SK-N-SH (cell line): ENCODE measurements at regions not wholly inside any gene's neighbourhood (a gene's known extent, or its start where the extent isn't known, plus 50 kb on each side); places are given as distances from the start of the nearest gene placed in this dataset.

Experiments
- CTCF ChIA-PET: fragments of 300-600, 350-600 bp; formaldehyde crosslinking; extraction: SDS; loops from one replicate; lab custom pipeline; 2021; lab: Yijun Ruan, JAX
- POLR2A ChIA-PET: fragments of 350-600 bp; sonication (Branson Sonifier 250); formaldehyde crosslinking; extraction: SDS; loops from one replicate; lab custom pipeline; 2020; ENCODE audit warnings: antibody characterized with exemption, inconsistent platforms; lab: Yijun Ruan, JAX
- DNase-seq: peaks from one replicate; pipeline ENCODE4 v3.0.0; 2012
- H2AFZ ChIP-seq: fragments of 200-600 bp; sonication (generic); 2 replicates; pipeline ENCODE4 v1.8.1; 2016; ENCODE audit warnings: antibody characterized with exemption, mild to moderate bottlenecking, low read depth
- H3F3A ChIP-seq: fragments of 200-600 bp; sonication (generic); replicated peaks from 2 replicates; pipeline ENCODE3; 2016; ENCODE audit warnings: antibody characterized with exemption, mild to moderate bottlenecking; ENCODE audit not compliant: insufficient read depth
- H3K27ac ChIP-seq, 2 experiments: fragments of 200-500 bp in 1 of 2; fragments of 200-600 bp in 1 of 2; sonication (Bioruptor generic) in 1 of 2; sonication (generic), shearing (Covaris generic) in 1 of 2; 2 replicates each; pipeline versions ENCODE4 v1.5.1 to v1.6.1; 2014 to 2016; ENCODE audit warnings: low read depth in 2 of 2, inconsistent platforms in 1 of 2, low read length in 1 of 2, mild to moderate bottlenecking in 1 of 2, mixed read lengths in 1 of 2
- H3K27me3 ChIP-seq: fragments of 200-600 bp; sonication (generic), shearing (Covaris generic); 2 replicates; pipeline ENCODE4 v1.6.1; 2016; ENCODE audit warnings: mixed run types; ENCODE audit not compliant: insufficient read depth
- H3K36me3 ChIP-seq, 2 experiments: fragments of 200-500 bp in 1 of 2; fragments of 200-600 bp in 1 of 2; sonication (Bioruptor generic) in 1 of 2; sonication (generic) in 1 of 2; replicated peaks in 1 of 2; 2 replicates each; pipeline versions ENCODE3 to v1.5.1; 2014 to 2016; ENCODE audit warnings: low read length in 1 of 2, mild to moderate bottlenecking in 1 of 2; ENCODE audit not compliant: insufficient read depth in 2 of 2, control insufficient read depth in 1 of 2
- H3K4me1 ChIP-seq, 2 experiments: fragments of 200-500 bp in 1 of 2; fragments of 200-600 bp in 1 of 2; sonication (Bioruptor generic) in 1 of 2; sonication (generic), shearing (Covaris generic) in 1 of 2; 2 replicates each; pipeline versions ENCODE4 v1.5.1 to v1.6.1; 2014 to 2016; ENCODE audit warnings: low read depth in 1 of 2, low read length in 1 of 2, mixed run types in 1 of 2; ENCODE audit not compliant: insufficient read depth in 2 of 2, control insufficient read depth in 1 of 2
- H3K4me2 ChIP-seq: fragments of 200-600 bp; sonication (generic), shearing (Covaris generic); 2 replicates; pipeline ENCODE4 v1.6.1; 2017; ENCODE audit warnings: mixed run types
- H3K4me3 ChIP-seq, 2 experiments: fragments of 200-500 bp in 1 of 2; fragments of 200-600 bp in 1 of 2; sonication (Bioruptor generic) in 1 of 2; sonication (generic), shearing (Covaris generic) in 1 of 2; 2 replicates each; pipeline versions ENCODE4 v1.5.1 to v1.8.1; 2014 to 2016; ENCODE audit warnings: low read depth in 2 of 2, inconsistent platforms in 1 of 2, low read length in 1 of 2, mild to moderate bottlenecking in 1 of 2, mixed read lengths in 1 of 2, moderate library complexity in 1 of 2
- H3K79me2 ChIP-seq: fragments of 200-600 bp; sonication (generic); 2 replicates; pipeline ENCODE4 v1.8.1; 2017; ENCODE audit warnings: mild to moderate bottlenecking; ENCODE audit not compliant: insufficient read depth
- H3K9ac ChIP-seq: fragments of 200-600 bp; sonication (generic); 2 replicates; pipeline ENCODE4 v1.6.1; 2017; ENCODE audit warnings: mixed run types
- H3K9me2 ChIP-seq: fragments of 200-600 bp; sonication (generic); 2 replicates; pipeline ENCODE4 v1.6.1; 2017; ENCODE audit warnings: mixed run types
- H3K9me3 ChIP-seq: fragments of 200-600 bp; sonication (generic); 2 replicates; pipeline ENCODE4 v1.6.1; 2017; ENCODE audit warnings: mixed run types, mild to moderate bottlenecking, moderate library complexity
- H4K20me1 ChIP-seq: fragments of 200-600 bp; sonication (generic); 2 replicates; pipeline ENCODE4 v1.6.1; 2017; ENCODE audit warnings: mild to moderate bottlenecking, mixed run types; ENCODE audit not compliant: insufficient read depth
- CHD2 ChIP-seq: fragments of 150-350 bp; IDR thresholded peaks from 2 replicates; pipeline ENCODE4 v1.6.1; 2018; ENCODE audit warnings: low read length; ENCODE audit not compliant: partially characterized antibody
- CTCF ChIP-seq: fragments of 200-600 bp; sonication (generic); IDR thresholded peaks from 2 replicates; pipeline ENCODE4 v1.6.1; 2017; ENCODE audit warnings: antibody characterized with exemption, mild to moderate bottlenecking, moderate library complexity
- ELF1 ChIP-seq: IDR thresholded peaks from 2 replicates; pipeline ENCODE4 v1.4.0; 2012
- EP300 ChIP-seq, 2 experiments: IDR thresholded peaks; 2 replicates each; pipeline versions ENCODE4 v1.4.0 to v1.6.1; 2012; ENCODE audit warnings: borderline replicate concordance in 1 of 2, low read depth in 1 of 2, low read length in 1 of 2
- EZH2phosphoT487 ChIP-seq: fragments of 200-600 bp; sonication (generic); IDR thresholded peaks from 2 replicates; pipeline ENCODE4 v1.6.1; 2017; ENCODE audit warnings: low read depth, mixed run types, mild to moderate bottlenecking, antibody characterized with exemption, moderate library complexity, borderline replicate concordance
- FOSL2 ChIP-seq: IDR thresholded peaks from 2 replicates; pipeline ENCODE4 v1.4.0; 2012; ENCODE audit warnings: low read depth, mild to moderate bottlenecking, moderate library complexity, borderline replicate concordance
- FOXJ3 ChIP-seq: sonication (generic); formaldehyde crosslinking; IDR thresholded peaks from 2 replicates; pipeline ENCODE4 v1.5.1; 2020; ENCODE audit warnings: mild to moderate bottlenecking, missing genetic modification reagents
- GATA2 ChIP-seq: sonication (generic); formaldehyde crosslinking; IDR thresholded peaks from 2 replicates; pipeline ENCODE4 v1.5.0; 2020; ENCODE audit warnings: mild to moderate bottlenecking, missing genetic modification reagents
- MXI1 ChIP-seq: IDR thresholded peaks from 2 replicates; pipeline ENCODE4 v1.6.1; 2012; ENCODE audit warnings: mild to moderate bottlenecking, low read depth, low read length, improper control_type of control experiment
- PBX3 ChIP-seq: IDR thresholded peaks from 2 replicates; pipeline ENCODE4; 2012
- POLR2AphosphoS5 ChIP-seq: IDR thresholded peaks from 2 replicates; pipeline ENCODE4 v1.6.1; 2012; ENCODE audit warnings: low read depth, low read length
- RAD21 ChIP-seq: IDR thresholded peaks from 2 replicates; pipeline ENCODE4 v1.6.1; 2012; ENCODE audit warnings: mild to moderate bottlenecking, low read length
- REST ChIP-seq: IDR thresholded peaks from 2 replicates; pipeline ENCODE4 v1.6.1; 2012; ENCODE audit warnings: mild to moderate bottlenecking, low read depth, low read length, moderate library complexity
- RXRA ChIP-seq: IDR thresholded peaks from 2 replicates; pipeline ENCODE4 v1.4.0; 2012; ENCODE audit warnings: low read depth, mild to moderate bottlenecking, borderline replicate concordance
- SMC3 ChIP-seq: IDR thresholded peaks from 2 replicates; pipeline ENCODE4 v1.6.1; 2012; ENCODE audit warnings: low read depth, low read length, improper control_type of control experiment
- TCF12 ChIP-seq: IDR thresholded peaks from 2 replicates; pipeline ENCODE4 v1.4.0; 2012
- TEAD4 ChIP-seq: IDR thresholded peaks from 2 replicates; pipeline ENCODE4 v1.4.0; 2012; ENCODE audit warnings: mild to moderate bottlenecking, borderline replicate concordance; ENCODE audit not compliant: insufficient read depth
- USF1 ChIP-seq: IDR thresholded peaks from 2 replicates; pipeline ENCODE4 v1.4.0; 2012; ENCODE audit warnings: low read depth, borderline replicate concordance
- USF2 ChIP-seq: fragments of 150-350 bp; IDR thresholded peaks from 2 replicates; pipeline ENCODE4 v1.6.1; 2017; ENCODE audit warnings: antibody characterized with exemption, low read length, low read depth, borderline replicate concordance
- ZBTB33 ChIP-seq: IDR thresholded peaks from 2 replicates; pipeline ENCODE4 v1.4.0; 2012; ENCODE audit warnings: low read depth, borderline replicate concordance
- WGBS: methylation state at CpG from one replicate; pipeline ENCODE4 v1.1.6; 2017; ENCODE audit warnings: low lambda C conversion rate; 5-methylcytosine and 5-hydroxymethylcytosine counted together

- H4K20me1 ChIP-seq = no peaks in the 10 kb centered on the region
- 45% methylated on average over 2 of the region's 2 CpGs for WGBS
- H3K27ac ChIP-seq = no peak overlapping the region
- H3K4me3 ChIP-seq = no peak overlapping the region
- CTCF ChIA-PET = no interaction called here
- no peak overlapping the region for H3K9ac ChIP-seq
- POLR2A ChIA-PET = no interaction called here
- no peaks in the 10 kb centered on the region for H3K79me2 ChIP-seq
- no peaks in the 10 kb centered on the region for H3K9me3 ChIP-seq
- no peak for TF ChIP-seq FOXJ3 (CRISPR knock-in tag)
- no peak for TF ChIP-seq ZBTB33
- TF ChIP-seq FOSL2 = no peak
- no peak for TF ChIP-seq GATA2 (CRISPR knock-in tag)
- TF ChIP-seq USF1 = no peak
- TF ChIP-seq PBX3 = no peak
- no peak for TF ChIP-seq ELF1
- TF ChIP-seq USF2 = no peak
- TF ChIP-seq EP300 (IDR thresholded peaks at IDR 0.05; ENCODE audit: borderline replicate concordance in 1 of 2, low read depth in 1 of 2, low read length in 1 of 2) = no peak
- TF ChIP-seq TCF12 = no peak
- TF ChIP-seq SMC3 = no peak
- no peak for TF ChIP-seq POLR2AphosphoS5
- no peak for TF ChIP-seq CTCF
- no peak for TF ChIP-seq RAD21
- no peak for TF ChIP-seq CHD2
- no peak for TF ChIP-seq RXRA
- TF ChIP-seq EZH2phosphoT487 = no peak
- no peak for TF ChIP-seq TEAD4
- TF ChIP-seq MXI1 = no peak
- TF ChIP-seq REST = no peak
- no peak overlapping the region for H3K4me2 ChIP-seq
- no peaks in the 10 kb centered on the region for H3K4me1 ChIP-seq
- no peaks in the 10 kb centered on the region; the same call in 1 of the 2 replicates for H3K27me3 ChIP-seq
- DNase-seq = no peak
- no peaks in the 10 kb centered on the region for H3K9me2 ChIP-seq
- no peaks in the 10 kb centered on the region for H3K36me3 ChIP-seq
- H2AFZ ChIP-seq = no peak overlapping the region
- no peaks in the 10 kb centered on the region for H3F3A ChIP-seq
Measured at GRCh38 chr4:24094726-24095125, 204.9 kb upstream of the PPARGC1A start.
